ENCODE measurements at regions not wholly inside any gene's neighbourhood (a gene's known extent, or its start where the extent isn't known, plus 50 kb on each side); places are given as distances from the start of the nearest gene placed in this dataset.
"Not testable (repeated sequence)": the region's sequence is repeated elsewhere in the genome, so short reads cannot be mapped to it uniquely, and the experiment has no call there.

- Histone ChIP-seq H3K27ac (ENCODE audit: low read length) (no peak overlapping the region), H3K27me3 (ENCODE audit: insufficient read depth, low read length) (no peaks in the 10 kb centered on the region), H3K9ac (ENCODE audit: low read depth, low read length) (no peak overlapping the region), H3K4me3 (ENCODE audit: low read length) (no peak overlapping the region), H3K9me3 (ENCODE audit: insufficient read depth, low read depth, low read length) (peaks cover under 1% of the 10 kb centered on the region; the same call in 1 of the 2 replicates), H3K4me1 (ENCODE audit: insufficient read depth, low read length) (no peaks in the 10 kb centered on the region), H3K36me3 (ENCODE audit: insufficient read depth, low read depth, low read length) (no peaks in the 10 kb centered on the region)
Measured at GRCh38 chr7:9391984-9392383, 958.6 kb downstream of the NXPH1 start.

GRCh38 chr7:9404386-9404785 lies 971.0 kb downstream of the NXPH1 start:
- not testable (repeated sequence) for H3K9me3 ChIP-seq (ENCODE audit: insufficient read depth, low read depth, low read length); H3K4me1 ChIP-seq (ENCODE audit: insufficient read depth, low read length); H3K9ac ChIP-seq (ENCODE audit: low read depth, low read length); H3K27ac ChIP-seq (ENCODE audit: low read length); H3K27me3 ChIP-seq (ENCODE audit: insufficient read depth, low read length); H3K36me3 ChIP-seq (ENCODE audit: insufficient read depth, low read depth, low read length); H3K4me3 ChIP-seq (ENCODE audit: low read length)

- Histone ChIP-seq H3K9me3 (ENCODE audit: insufficient read depth, low read depth, low read length) (no peaks in the 10 kb centered on the region), H3K4me1 (ENCODE audit: insufficient read depth, low read length) (no peaks in the 10 kb centered on the region), H3K27me3 (ENCODE audit: insufficient read depth, low read length) (no peaks in the 10 kb centered on the region), H3K4me3 (ENCODE audit: low read length) (no peak overlapping the region), H3K36me3 (ENCODE audit: insufficient read depth, low read depth, low read length) (no peaks in the 10 kb centered on the region), H3K9ac (ENCODE audit: low read depth, low read length) (no peak overlapping the region), H3K27ac (ENCODE audit: low read length) (no peak overlapping the region)
Measured at GRCh38 chr7:9407816-9408215, 974.4 kb downstream of the NXPH1 start.

GRCh38 chr7:9453521-9453920 lies 1020.1 kb downstream of the NXPH1 start:
- Histone ChIP-seq H3K9me3 (ENCODE audit: insufficient read depth, low read depth, low read length) (no peaks in the 10 kb centered on the region), H3K36me3 (ENCODE audit: insufficient read depth, low read depth, low read length) (no peaks in the 10 kb centered on the region), H3K4me3 (ENCODE audit: low read length) (no peak overlapping the region), H3K27ac (ENCODE audit: low read length) (no peak overlapping the region), H3K9ac (ENCODE audit: low read depth, low read length) (no peak overlapping the region), H3K4me1 (ENCODE audit: insufficient read depth, low read length) (no peaks in the 10 kb centered on the region), H3K27me3 (ENCODE audit: insufficient read depth, low read length) (no peaks in the 10 kb centered on the region)

GRCh38 chr7:9488555-9488954 lies 1055.1 kb downstream of the NXPH1 start:
- Histone ChIP-seq H3K9me3 (ENCODE audit: insufficient read depth, low read depth, low read length) (no peaks in the 10 kb centered on the region), H3K9ac (ENCODE audit: low read depth, low read length) (no peak overlapping the region), H3K27ac (ENCODE audit: low read length) (no peak overlapping the region), H3K27me3 (ENCODE audit: insufficient read depth, low read length) (no peaks in the 10 kb centered on the region), H3K36me3 (ENCODE audit: insufficient read depth, low read depth, low read length) (no peaks in the 10 kb centered on the region), H3K4me1 (ENCODE audit: insufficient read depth, low read length) (no peaks in the 10 kb centered on the region), H3K4me3 (ENCODE audit: low read length) (no peak overlapping the region)

- no peaks in the 10 kb centered on the region for H3K36me3 ChIP-seq (ENCODE audit: insufficient read depth, low read depth, low read length)
Measured at GRCh38 chr7:9498303-9498702, 1064.9 kb downstream of the NXPH1 start.

GRCh38 chr7:9502269-9502668 lies 1068.9 kb downstream of the NXPH1 start:
- Histone ChIP-seq H3K4me1 (ENCODE audit: insufficient read depth, low read length) (no peaks in the 10 kb centered on the region), H3K4me3 (ENCODE audit: low read length) (no peak overlapping the region), H3K27me3 (ENCODE audit: insufficient read depth, low read length) (no peaks in the 10 kb centered on the region), H3K9me3 (ENCODE audit: insufficient read depth, low read depth, low read length) (no peaks in the 10 kb centered on the region), H3K36me3 (ENCODE audit: insufficient read depth, low read depth, low read length) (no peaks in the 10 kb centered on the region), H3K27ac (ENCODE audit: low read length) (no peak overlapping the region), H3K9ac (ENCODE audit: low read depth, low read length) (no peak overlapping the region)

More at GRCh38 chr7:9498303-9498702, 1064.9 kb downstream of the NXPH1 start:
- H3K27me3 ChIP-seq (ENCODE audit: insufficient read depth, low read length): no peaks in the 10 kb centered on the region
- H3K9ac ChIP-seq (ENCODE audit: low read depth, low read length): no peak overlapping the region
- H3K4me1 ChIP-seq (ENCODE audit: insufficient read depth, low read length): no peaks in the 10 kb centered on the region
- H3K9me3 ChIP-seq (ENCODE audit: insufficient read depth, low read depth, low read length): no peaks in the 10 kb centered on the region
- H3K27ac ChIP-seq (ENCODE audit: low read length): no peak overlapping the region
- H3K4me3 ChIP-seq (ENCODE audit: low read length): no peak overlapping the region

- H3K4me1 ChIP-seq (ENCODE audit: insufficient read depth, low read length): no peaks in the 10 kb centered on the region
- H3K9me3 ChIP-seq (ENCODE audit: insufficient read depth, low read depth, low read length): no peaks in the 10 kb centered on the region
- H3K4me3 ChIP-seq (ENCODE audit: low read length): no peak overlapping the region
- no peaks in the 10 kb centered on the region for H3K36me3 ChIP-seq (ENCODE audit: insufficient read depth, low read depth, low read length)
- no peaks in the 10 kb centered on the region for H3K27me3 ChIP-seq (ENCODE audit: insufficient read depth, low read length)
- H3K27ac ChIP-seq (ENCODE audit: low read length): no peak overlapping the region
- no peak overlapping the region for H3K9ac ChIP-seq (ENCODE audit: low read depth, low read length)
Measured at GRCh38 chr7:9504678-9505077, 1071.3 kb downstream of the NXPH1 start.

GRCh38 chr7:9505516-9505915 lies 1072.1 kb downstream of the NXPH1 start:
- Histone ChIP-seq H3K9me3 (ENCODE audit: insufficient read depth, low read depth, low read length) (no peaks in the 10 kb centered on the region), H3K27me3 (ENCODE audit: insufficient read depth, low read length) (no peaks in the 10 kb centered on the region), H3K4me1 (ENCODE audit: insufficient read depth, low read length) (no peaks in the 10 kb centered on the region), H3K36me3 (ENCODE audit: insufficient read depth, low read depth, low read length) (no peaks in the 10 kb centered on the region), H3K27ac (ENCODE audit: low read length) (no peak overlapping the region), H3K9ac (ENCODE audit: low read depth, low read length) (no peak overlapping the region), H3K4me3 (ENCODE audit: low read length) (no peak overlapping the region)

- no peak overlapping the region for H3K4me3 ChIP-seq (ENCODE audit: low read length)
- no peaks in the 10 kb centered on the region for H3K4me1 ChIP-seq (ENCODE audit: insufficient read depth, low read length)
- H3K27me3 ChIP-seq (ENCODE audit: insufficient read depth, low read length): no peaks in the 10 kb centered on the region
- no peaks in the 10 kb centered on the region for H3K9me3 ChIP-seq (ENCODE audit: insufficient read depth, low read depth, low read length)
- no peak overlapping the region for H3K27ac ChIP-seq (ENCODE audit: low read length)
- no peaks in the 10 kb centered on the region for H3K36me3 ChIP-seq (ENCODE audit: insufficient read depth, low read depth, low read length)
- peak overlapping the region; percentile 40; the same call in 1 of the 2 replicates for H3K9ac ChIP-seq (ENCODE audit: low read depth, low read length)
Measured at GRCh38 chr7:9507290-9507689, 1073.9 kb downstream of the NXPH1 start.

GRCh38 chr7:9516662-9517061 lies 1083.3 kb downstream of the NXPH1 start:
- H3K4me1 ChIP-seq (ENCODE audit: insufficient read depth, low read length): no peaks in the 10 kb centered on the region
- no peak overlapping the region for H3K27ac ChIP-seq (ENCODE audit: low read length)
- no peaks in the 10 kb centered on the region for H3K27me3 ChIP-seq (ENCODE audit: insufficient read depth, low read length)
- no peaks in the 10 kb centered on the region for H3K9me3 ChIP-seq (ENCODE audit: insufficient read depth, low read depth, low read length)
- H3K4me3 ChIP-seq (ENCODE audit: low read length): no peak overlapping the region
- no peak overlapping the region for H3K9ac ChIP-seq (ENCODE audit: low read depth, low read length)
- H3K36me3 ChIP-seq (ENCODE audit: insufficient read depth, low read depth, low read length): no peaks in the 10 kb centered on the region

- Histone ChIP-seq H3K4me3 (ENCODE audit: low read length) (no peak overlapping the region), H3K36me3 (ENCODE audit: insufficient read depth, low read depth, low read length) (no peaks in the 10 kb centered on the region), H3K27ac (ENCODE audit: low read length) (no peak overlapping the region), H3K9ac (ENCODE audit: low read depth, low read length) (no peak overlapping the region), H3K9me3 (ENCODE audit: insufficient read depth, low read depth, low read length) (no peaks in the 10 kb centered on the region), H3K27me3 (ENCODE audit: insufficient read depth, low read length) (no peaks in the 10 kb centered on the region), H3K4me1 (ENCODE audit: insufficient read depth, low read length) (no peaks in the 10 kb centered on the region)
Measured at GRCh38 chr7:9523579-9523978, 1090.2 kb downstream of the NXPH1 start.

- H3K27me3 ChIP-seq (ENCODE audit: insufficient read depth, low read length); H3K4me1 ChIP-seq (ENCODE audit: insufficient read depth, low read length); H3K36me3 ChIP-seq (ENCODE audit: insufficient read depth, low read depth, low read length); H3K4me3 ChIP-seq (ENCODE audit: low read length); H3K27ac ChIP-seq (ENCODE audit: low read length); H3K9me3 ChIP-seq (ENCODE audit: insufficient read depth, low read depth, low read length); H3K9ac ChIP-seq (ENCODE audit: low read depth, low read length): not testable (repeated sequence)
Measured at GRCh38 chr7:9552431-9552830, 1119.0 kb downstream of the NXPH1 start.

All from iPS-20b (cell line).